Astrocyte of the spinal cord (primary cell): ENCODE measurements at regions not wholly inside any gene's neighbourhood (a gene's known extent, or its start where the extent isn't known, plus 50 kb on each side); places are given as distances from the start of the nearest gene placed in this dataset.

Source experiments
- DNase-seq: peaks from one replicate; pipeline ENCODE4 v3.0.0; 2011; ENCODE audit warnings: low read depth, low spot score
- H3K4me3 ChIP-seq: 2 replicates; pipeline ENCODE4 v1.5.1; 2011; ENCODE audit warnings: low read depth, mild to moderate bottlenecking, low read length, moderate library complexity
- CTCF ChIP-seq: IDR thresholded peaks from 2 replicates; pipeline ENCODE4 v1.5.1; 2012; ENCODE audit warnings: low read depth, mild to moderate bottlenecking, low read length, inconsistent platforms
- in situ Hi-C: cut with HindIII; loops from 2 replicates; pipeline ENCODE4 v1.10.0; 2017; ENCODE audit warnings: low sequenced_read_pairs

DNA sequence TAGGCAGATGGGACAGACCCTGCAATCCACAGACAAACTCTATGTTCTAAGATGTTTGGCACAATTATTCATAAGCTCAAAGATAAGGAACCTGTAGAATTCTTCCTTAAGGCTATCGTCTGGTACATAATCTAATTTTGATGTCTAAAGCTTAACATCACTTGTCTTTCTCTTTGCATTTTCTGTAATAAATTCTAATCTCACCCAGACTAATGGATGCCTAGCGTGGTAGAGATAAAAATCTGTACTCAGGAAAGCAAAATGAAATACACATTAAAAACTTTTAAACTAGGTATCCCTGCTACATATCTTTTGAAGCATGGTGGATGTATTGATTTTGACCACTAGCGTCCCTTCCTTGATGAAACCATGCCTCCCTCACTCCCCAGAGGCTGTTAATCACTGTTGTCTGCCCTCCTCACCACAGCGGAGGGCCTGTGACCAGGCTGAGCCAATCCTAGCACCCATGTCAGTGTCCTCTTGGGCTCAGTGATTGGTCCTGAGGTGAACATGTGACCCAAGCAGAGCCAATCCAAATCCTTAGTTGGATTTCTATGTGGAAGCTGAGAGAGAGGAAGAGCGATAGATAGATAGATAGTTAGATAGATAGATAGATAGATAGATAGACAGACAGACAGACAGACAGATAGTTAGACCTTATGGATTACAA, 82.2 kb upstream of the GRK3 start:
- no peak for DNase-seq
- in situ Hi-C loops, result no loop called here
- no peak overlapping the region for H3K4me3 ChIP-seq
- no peak for TF ChIP-seq CTCF

DNA sequence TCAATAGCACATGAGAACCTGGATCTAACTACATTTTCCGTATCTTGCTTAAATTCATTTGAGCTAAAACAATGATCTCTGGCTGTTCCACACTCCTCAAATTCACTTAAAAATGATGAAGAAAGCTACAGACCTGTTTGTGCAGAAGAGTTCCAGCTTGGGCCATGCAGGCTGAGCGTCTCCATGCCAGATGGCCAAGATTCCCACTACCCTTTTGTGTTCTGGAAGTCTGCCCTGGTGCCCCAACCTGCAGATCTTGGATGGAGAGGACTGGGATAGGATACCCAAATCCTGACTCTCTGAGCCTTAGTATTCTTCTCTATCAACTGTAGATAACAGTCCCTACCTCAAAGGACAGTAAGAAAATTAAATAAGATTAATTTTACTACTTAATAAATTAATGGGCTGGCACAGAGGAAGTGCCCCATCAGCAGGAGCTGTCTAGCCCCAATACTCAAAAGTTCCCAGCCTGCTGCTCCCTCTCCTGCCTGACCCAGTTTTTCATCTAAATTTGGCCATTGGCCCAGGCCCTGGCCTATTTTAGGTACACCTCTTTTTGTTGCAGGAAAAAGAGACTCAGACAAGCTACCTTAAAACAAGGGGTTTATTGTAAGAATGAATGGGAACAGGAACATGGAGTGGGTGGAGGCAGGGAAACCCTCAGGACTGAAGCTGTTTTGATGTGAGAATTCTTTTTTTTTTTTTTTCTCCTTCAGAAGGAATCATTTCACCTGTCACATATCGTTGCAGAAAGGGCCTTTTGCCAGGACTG, 81.4 kb upstream of the GRK3 start:
- no peak for DNase-seq
- H3K4me3 ChIP-seq, result no peak overlapping the region
- no peak for TF ChIP-seq CTCF
- in situ Hi-C loops, result no loop called here

DNA sequence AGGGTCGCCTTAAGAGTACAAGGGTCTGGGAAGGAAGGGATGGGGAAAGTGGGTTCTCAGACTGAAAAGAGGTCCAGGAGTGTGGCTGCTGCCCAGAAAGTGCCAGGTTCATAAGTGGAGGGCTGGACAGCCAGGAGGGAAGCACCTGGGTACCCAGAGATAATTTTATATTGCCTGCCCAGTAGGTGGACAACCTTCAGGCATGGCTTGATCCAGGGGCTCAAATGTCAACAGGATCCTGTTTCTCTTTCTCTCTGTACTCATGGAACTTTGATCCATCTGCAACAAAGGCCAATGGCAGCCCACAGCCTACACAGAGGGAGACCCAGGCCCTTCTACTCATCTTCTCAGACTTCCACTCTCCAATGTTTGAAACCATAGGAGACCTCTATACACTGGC, 80.5 kb upstream of the GRK3 start:
- in situ Hi-C loops, result no loop called here
- no peak overlapping the region for H3K4me3 ChIP-seq
- no peak for TF ChIP-seq CTCF

GRCh38 chr22:25484521-25485315, 79.8 kb upstream of the GRK3 start:
- in situ Hi-C loops, result no loop called here
- no peak for DNase-seq

More for the DNA sequence above, 80.5 kb upstream of the GRK3 start:
- DNase-seq, result no peak

GRCh38 chr22:25485626-25486545, 78.6 kb upstream of the GRK3 start:
- DNase-seq, result no peak
- TF ChIP-seq CTCF, result no peak
- no peak overlapping the region for H3K4me3 ChIP-seq
- in situ Hi-C loops, result no loop called here

More at GRCh38 chr22:25484521-25485315, 79.8 kb upstream of the GRK3 start:
- TF ChIP-seq CTCF, result no peak
- H3K4me3 ChIP-seq, result no peak overlapping the region

DNA sequence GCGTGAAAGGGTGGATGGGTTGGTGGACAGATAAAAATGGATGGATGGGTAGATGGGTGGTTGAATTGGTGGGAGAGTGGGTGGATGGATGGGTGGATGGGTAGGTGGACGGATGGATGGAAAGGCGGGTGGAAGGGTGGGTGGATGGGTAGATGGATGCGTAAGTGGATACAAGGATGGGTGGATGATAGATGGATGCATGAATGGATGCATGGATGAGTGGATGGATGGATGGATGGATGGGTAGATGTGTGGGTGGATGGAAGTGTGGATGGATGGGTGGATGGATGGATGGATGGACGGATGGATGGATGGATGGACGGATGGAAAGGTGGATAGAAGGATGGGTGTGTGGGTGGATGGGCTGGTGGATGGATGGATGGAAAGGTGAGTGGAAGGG, 77.0 kb upstream of the GRK3 start:
- no peak for TF ChIP-seq CTCF
- H3K4me3 ChIP-seq, result no peak overlapping the region
- DNase-seq, result no peak
- in situ Hi-C loops, result no loop called here
